GM12892 (cell line): ENCODE measurements at regions not wholly inside any gene's neighbourhood (a gene's known extent, or its start where the extent isn't known, plus 50 kb on each side); places are given as distances from the start of the nearest gene placed in this dataset.

ENCODE experiments used
- POLR2A ChIP-seq: IDR thresholded peaks from 2 replicates; pipeline ENCODE4 v1.6.1; 2011; ENCODE audit warnings: low read depth, low read length, control low read depth
- POLR2AphosphoS5 ChIP-seq: IDR thresholded peaks from 2 replicates; pipeline ENCODE4 v1.6.1; 2011; ENCODE audit warnings: low read depth, low read length, control low read depth
- TAF1 ChIP-seq: IDR thresholded peaks from 2 replicates; pipeline ENCODE4 v1.6.1; 2011; ENCODE audit warnings: low read depth, mild to moderate bottlenecking, control low read depth, low read length, borderline replicate concordance

- TF ChIP-seq POLR2AphosphoS5 (no peak), POLR2A (no peak), TAF1 (no peak)
These were observed 304.4 kb downstream of the WDR72 start for GRCh38 chr15:53454843-53455721.
